Fibroblast of skin of abdomen (primary cell): ENCODE measurements at regions not wholly inside any gene's neighbourhood (a gene's known extent, or its start where the extent isn't known, plus 50 kb on each side); places are given as distances from the start of the nearest gene placed in this dataset.
"Not testable (repeated sequence)": the region's sequence is repeated elsewhere in the genome, so short reads cannot be mapped to it uniquely, and the experiment has no call there.

ENCODE experiments used
- DNase-seq: peaks from one replicate; pipeline ENCODE4 v3.0.0-alpha.2; 2013

GRCh38 chr3:197430502-197430901, 125.3 kb downstream of the BDH1 start:
- DNase-seq: no peak

DNA sequence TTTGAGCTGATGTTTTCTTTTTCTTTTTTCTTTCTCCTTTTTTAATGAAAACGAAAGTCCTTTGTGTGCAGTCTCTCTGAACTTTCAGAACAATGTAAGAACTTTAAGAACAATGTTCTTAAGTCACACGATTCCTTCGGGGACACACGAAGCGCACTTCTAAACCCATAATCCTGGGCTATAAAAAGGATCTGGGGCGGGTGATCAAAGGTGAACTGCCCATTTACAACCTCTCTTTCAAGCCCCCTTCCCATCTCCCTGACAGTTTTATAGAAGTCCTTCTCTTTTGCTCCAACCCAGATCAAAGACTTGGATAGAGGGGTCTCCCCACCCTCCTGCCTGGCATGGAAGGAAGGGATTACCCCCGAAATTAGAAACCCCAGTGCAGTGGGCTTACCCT, 126.8 kb downstream of the BDH1 start:
- DNase-seq: no peak

- peak; percentile 71 for DNase-seq
Observed at GRCh38 chr3:197428117-197428801, 127.5 kb downstream of the BDH1 start.

DNA sequence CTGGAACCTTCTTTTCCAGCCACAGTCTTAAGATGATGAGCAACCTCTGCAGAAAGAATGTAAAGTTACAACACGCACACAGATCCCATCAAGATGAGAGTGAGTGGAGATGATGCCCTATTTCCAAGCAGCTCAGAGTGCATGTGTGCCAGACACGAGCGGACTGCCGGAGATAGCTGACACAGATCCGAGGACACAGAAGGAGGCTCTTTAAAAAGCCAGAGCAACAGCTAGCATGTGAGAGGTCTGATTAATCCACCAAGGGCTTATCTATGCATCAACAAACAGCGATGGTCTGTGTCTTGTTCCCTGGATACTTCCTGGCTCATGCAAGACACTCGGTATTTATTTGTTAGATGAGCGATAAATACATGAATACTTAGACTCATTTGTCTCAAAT, 128.6 kb upstream of the DLG1 start:
- peak; percentile 24 for DNase-seq

DNA sequence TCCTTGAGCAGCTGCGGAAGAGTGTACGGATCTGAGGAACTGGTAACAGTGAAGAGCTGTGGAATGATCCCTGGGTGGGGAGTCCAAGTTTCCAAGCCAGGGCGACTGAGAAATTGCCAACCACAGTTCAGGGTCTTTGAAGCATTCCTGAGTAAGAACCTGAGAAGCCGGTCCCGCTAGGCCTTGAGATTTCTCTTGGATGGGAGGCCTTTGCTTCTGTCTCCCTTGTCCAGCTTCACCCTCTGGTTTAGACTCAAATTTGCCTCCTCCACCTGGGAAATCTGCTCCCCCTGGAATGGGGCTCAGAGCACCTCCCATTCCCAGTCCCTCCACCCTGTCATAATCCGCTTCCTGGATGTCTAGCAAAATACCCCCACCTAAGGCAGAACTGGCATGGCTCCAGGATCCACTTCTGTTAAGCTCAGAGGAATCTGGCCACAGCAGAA, 127.7 kb upstream of the DLG1 start:
- peak; percentile 81 for DNase-seq

DNA sequence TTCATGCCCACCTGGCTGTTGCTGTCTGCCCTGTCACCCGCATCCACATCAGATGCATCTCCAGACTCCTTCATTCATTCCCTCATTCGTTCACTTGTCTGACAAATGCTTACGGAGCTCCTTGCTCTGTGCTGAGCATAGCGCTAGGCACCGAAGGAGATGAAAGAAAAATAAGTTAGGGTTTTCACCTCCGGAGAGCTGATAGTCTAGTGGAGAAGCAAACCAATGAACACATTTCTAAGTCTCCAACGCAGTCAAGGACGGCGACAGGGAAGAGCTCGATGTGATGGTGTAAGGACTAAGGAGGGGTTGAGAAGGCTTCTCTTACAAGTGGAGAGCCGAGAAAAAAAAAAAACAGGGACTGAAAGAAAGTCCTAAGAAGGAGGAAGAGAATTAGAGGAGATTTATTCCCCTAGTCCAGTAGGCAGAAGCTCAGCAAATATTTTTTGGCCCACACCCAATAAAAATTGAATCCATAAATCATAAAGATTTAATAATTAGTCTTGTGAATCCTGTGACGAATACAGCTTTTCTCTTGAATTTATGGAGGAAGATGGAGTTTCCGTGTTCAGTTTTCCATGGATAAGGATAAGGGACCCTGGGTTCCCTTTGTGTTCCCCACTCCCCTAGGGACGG, 127.2 kb upstream of the DLG1 start:
- no peak for DNase-seq

DNA sequence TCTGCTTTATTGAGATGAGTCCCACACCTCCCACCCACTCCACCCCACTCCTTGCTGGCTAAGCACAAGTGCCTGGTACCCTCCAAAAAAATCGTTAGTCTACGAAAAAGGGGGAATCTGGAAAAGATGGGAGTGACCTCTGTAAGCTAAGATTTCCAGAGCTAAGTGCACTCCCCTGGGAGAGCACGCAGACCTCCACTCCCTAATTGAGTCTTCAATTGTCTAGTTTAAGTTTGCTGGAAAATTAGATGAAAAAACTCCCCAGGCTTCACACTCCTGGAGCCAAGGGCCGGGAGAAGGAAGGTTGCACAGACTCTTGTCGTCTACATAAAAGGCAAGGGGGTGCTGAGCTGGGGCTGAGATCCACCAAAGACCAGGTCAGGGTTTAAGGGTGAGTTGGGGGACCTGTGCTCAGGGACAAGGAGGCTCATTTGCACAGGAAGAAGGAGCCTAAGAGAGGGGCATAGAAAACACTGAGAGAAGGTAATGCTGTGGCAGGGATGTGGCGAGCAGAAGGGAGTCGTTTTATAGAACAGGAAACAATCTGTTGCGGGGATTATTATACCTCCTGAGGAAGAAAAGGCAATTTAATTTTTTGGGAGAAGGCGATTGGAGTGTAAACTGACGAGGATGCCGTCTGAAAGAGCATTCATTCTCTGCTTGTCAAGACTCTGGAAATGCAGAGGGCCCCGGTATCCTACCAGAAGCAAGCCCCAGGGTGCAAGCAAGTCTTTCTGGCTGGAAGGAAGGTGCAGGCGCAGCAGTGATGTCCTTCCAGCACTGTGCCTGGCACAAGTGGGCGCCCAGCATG, 126.5 kb upstream of the DLG1 start:
- no peak for DNase-seq

GRCh38 chr3:197424266-197424665, 125.9 kb upstream of the DLG1 start:
- no peak for DNase-seq

DNA sequence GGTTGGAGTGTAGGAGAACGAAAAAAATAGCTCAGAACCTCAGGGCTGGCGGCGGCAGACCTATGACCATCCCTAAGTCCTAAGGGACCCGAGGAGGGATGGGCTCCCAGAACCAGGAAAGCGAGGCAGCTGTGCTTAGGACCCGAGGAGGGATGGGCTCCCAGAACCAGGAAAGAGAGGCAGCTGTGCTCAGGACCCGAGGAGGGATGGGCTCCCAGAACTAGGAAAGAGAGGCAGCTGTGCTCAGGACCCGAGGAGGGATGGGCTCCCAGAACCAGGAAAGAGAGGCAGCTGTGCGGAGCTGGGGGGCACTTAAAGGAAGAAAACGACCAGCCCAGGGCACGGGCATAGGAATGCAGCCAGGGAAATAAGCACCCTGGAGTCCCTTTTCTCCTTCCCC, 125.0 kb upstream of the DLG1 start:
- DNase-seq: no peak

- no peak for DNase-seq
Observed at GRCh38 chr3:197422506-197422905, 124.1 kb upstream of the DLG1 start.

- DNase-seq: no peak
Observed at GRCh38 chr3:197421021-197421420, 122.6 kb upstream of the DLG1 start.

- DNase-seq: no peak
Observed at GRCh38 chr3:197420566-197420965, 122.2 kb upstream of the DLG1 start.

DNA sequence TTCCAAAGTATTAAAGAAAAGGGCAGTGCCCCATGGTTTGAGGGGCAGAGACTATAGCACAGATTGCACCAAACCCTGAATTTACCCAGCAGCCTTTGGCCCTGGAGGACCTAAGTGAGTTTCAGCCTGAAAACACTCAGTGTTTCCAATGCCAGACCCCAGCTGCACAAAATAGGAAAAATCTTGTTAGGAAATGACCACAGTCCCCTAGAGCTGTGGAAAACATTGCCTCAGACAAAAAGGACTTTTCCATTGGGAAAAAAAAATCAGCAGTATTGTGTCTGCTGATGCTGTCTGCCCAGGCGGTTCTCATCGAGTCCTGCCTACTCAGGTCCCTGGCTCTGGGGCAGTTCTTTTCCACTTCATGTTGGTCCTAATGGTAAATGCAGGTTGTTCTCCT, 121.7 kb upstream of the DLG1 start:
- DNase-seq: no peak

GRCh38 chr3:197419696-197420095, 121.3 kb upstream of the DLG1 start:
- DNase-seq: no peak

GRCh38 chr3:197417911-197418618, 119.7 kb upstream of the DLG1 start:
- no peak for DNase-seq

DNA sequence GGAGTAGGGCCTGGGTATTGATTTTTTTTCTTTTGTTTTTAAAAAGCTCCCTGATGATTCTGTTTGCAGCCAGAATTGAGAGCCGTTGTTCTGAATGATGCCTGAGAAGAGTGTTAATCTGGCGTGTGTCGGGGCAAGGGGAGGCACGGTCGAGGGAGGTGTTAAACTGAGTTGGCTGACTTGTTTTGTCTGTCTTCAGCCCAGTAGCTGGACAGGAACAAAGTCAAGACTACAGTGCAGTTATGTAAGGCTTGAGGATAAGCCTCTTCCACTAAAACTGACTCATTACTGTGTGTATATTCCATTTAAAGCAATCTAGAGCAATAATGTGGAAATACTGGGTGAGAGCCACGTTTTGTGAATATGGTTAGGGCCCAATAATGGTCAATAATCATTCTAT, 119.0 kb upstream of the DLG1 start:
- DNase-seq: peak; percentile 46

DNA sequence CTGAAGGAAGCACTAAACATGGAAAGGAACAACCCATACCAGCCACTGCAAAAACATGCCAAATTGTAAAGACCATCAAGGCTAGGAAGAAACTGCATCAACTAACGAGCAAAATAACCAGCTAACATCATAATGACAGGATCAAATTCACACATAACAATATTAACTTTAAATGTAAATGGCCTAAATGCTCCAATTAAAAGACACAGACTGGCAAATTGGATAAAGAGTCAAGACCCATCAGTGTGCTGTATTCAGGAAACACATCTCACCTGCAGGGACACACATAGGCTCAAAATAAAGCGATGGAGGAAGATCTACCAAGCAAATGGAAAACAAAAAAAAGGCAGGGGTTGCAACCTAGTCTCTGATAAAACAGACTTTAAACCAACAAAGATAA, 113.5 kb upstream of the DLG1 start:
- DNase-seq: not testable (repeated sequence)

DNA sequence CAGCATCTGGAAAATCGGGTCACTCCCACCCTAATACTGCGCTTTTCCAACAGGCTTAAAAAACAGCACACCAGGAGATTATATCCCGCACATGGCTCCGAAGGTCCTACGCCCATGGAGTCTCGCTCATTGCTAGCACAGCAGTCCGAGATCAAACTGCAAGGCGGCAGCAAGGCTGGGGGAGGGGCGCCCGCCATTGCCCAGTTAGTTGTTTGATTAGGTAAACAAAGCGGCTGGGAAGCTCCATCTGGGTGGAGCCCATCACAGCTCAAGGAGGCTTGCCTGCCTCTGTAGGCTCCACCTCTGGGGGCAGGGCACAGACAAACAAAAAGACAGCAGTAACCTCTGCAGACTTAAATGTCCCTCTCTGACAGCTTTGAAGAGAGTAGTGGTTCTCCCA, 111.8 kb upstream of the DLG1 start:
- not testable (repeated sequence) for DNase-seq

GRCh38 chr3:197408177-197408957, 110.0 kb upstream of the DLG1 start:
- no peak for DNase-seq

GRCh38 chr3:197407526-197407925, 109.1 kb upstream of the DLG1 start:
- DNase-seq: no peak

- no peak for DNase-seq
Observed at GRCh38 chr3:197407053-197407452, 108.6 kb upstream of the DLG1 start.

DNA sequence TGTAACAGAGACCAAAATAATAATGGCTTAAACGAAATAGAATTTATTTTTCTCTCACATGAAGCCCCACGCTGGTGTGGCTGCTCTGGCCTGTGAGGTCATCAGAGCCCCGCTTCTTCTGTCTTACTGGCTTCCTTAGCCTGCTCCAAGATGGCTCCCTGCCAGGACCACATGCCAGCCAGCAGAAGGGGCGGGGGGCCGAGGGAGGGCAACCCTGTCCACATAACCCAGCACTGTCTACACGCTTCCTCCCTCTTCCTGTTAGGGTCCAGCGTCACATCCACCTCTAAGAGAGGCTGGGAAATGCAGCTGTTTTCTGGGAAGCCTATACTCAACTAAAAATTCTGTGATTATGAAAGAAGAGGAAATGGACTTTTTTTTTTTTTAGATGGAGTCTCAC, 107.9 kb upstream of the DLG1 start:
- no peak for DNase-seq
